Liver (tissue), 3 donors: ENCODE measurements at regions not wholly inside any gene's neighbourhood (a gene's known extent, or its start where the extent isn't known, plus 50 kb on each side); places are given as distances from the start of the nearest gene placed in this dataset.

Experiments
- JUND ChIP-seq, 2 donors: IDR thresholded peaks; 2 replicates each; pipeline ENCODE4 v1.6.1; 2016; ENCODE audit warnings: antibody characterized with exemption in 2 of 2
- TAF1 ChIP-seq: conservative IDR thresholded peaks from 2 replicates; pipeline ENCODE4 v1.6.1; 2016; ENCODE audit warnings: antibody characterized with exemption, mild to moderate bottlenecking
- TF ChIP-seq, protein P1 (sequence below): IDR thresholded peaks from 2 replicates; pipeline ENCODE4 v1.6.1; 2016; ENCODE audit warnings: antibody characterized with exemption, mild to moderate bottlenecking
- TF ChIP-seq, protein P2 (sequence below): fragments of 150-350 bp; IDR thresholded peaks from 2 replicates; pipeline ENCODE4 v1.5.1; 2017; ENCODE audit warnings: improper control_type of control experiment, low read depth, low read length; ENCODE audit not compliant: missing input control
- donor health status: healthy.
- donor health status: healthy.

DNA sequence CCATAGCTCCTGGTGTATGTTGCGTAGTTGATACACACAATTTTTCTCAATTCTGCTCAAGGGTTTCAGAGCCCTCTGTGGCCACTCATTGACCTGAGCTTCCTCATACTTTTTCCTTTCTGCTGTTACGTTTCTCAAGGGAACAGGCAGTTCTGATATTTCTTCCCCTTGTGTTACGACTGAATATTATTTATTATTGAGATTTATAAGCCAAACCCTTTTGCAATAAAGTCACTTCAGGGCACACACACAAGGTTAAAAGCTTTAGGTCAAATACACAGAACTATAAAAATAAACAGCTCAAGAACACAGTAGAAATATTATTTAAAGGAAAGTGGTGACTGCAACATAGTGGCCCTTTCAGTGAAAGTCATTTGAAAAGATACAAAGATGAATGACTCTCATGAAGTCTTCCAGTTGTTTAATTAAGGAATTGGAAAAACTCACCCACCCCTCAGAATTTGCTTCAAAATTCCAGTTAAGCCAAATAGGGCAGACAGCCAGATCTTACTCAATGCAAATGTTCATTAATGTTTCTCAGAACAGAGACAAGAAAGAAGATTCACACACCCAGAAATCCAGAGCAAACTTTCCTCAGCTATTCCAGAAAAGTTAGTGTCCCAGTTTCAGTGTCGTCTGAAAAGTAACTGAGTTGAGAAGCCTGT, 179.7 kb downstream of the TRIB2 start:
- TF ChIP-seq, protein P1, sequence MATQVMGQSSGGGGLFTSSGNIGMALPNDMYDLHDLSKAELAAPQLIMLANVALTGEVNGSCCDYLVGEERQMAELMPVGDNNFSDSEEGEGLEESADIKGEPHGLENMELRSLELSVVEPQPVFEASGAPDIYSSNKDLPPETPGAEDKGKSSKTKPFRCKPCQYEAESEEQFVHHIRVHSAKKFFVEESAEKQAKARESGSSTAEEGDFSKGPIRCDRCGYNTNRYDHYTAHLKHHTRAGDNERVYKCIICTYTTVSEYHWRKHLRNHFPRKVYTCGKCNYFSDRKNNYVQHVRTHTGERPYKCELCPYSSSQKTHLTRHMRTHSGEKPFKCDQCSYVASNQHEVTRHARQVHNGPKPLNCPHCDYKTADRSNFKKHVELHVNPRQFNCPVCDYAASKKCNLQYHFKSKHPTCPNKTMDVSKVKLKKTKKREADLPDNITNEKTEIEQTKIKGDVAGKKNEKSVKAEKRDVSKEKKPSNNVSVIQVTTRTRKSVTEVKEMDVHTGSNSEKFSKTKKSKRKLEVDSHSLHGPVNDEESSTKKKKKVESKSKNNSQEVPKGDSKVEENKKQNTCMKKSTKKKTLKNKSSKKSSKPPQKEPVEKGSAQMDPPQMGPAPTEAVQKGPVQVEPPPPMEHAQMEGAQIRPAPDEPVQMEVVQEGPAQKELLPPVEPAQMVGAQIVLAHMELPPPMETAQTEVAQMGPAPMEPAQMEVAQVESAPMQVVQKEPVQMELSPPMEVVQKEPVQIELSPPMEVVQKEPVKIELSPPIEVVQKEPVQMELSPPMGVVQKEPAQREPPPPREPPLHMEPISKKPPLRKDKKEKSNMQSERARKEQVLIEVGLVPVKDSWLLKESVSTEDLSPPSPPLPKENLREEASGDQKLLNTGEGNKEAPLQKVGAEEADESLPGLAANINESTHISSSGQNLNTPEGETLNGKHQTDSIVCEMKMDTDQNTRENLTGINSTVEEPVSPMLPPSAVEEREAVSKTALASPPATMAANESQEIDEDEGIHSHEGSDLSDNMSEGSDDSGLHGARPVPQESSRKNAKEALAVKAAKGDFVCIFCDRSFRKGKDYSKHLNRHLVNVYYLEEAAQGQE, result no peak
- TF ChIP-seq, protein P2, sequence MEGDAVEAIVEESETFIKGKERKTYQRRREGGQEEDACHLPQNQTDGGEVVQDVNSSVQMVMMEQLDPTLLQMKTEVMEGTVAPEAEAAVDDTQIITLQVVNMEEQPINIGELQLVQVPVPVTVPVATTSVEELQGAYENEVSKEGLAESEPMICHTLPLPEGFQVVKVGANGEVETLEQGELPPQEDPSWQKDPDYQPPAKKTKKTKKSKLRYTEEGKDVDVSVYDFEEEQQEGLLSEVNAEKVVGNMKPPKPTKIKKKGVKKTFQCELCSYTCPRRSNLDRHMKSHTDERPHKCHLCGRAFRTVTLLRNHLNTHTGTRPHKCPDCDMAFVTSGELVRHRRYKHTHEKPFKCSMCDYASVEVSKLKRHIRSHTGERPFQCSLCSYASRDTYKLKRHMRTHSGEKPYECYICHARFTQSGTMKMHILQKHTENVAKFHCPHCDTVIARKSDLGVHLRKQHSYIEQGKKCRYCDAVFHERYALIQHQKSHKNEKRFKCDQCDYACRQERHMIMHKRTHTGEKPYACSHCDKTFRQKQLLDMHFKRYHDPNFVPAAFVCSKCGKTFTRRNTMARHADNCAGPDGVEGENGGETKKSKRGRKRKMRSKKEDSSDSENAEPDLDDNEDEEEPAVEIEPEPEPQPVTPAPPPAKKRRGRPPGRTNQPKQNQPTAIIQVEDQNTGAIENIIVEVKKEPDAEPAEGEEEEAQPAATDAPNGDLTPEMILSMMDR, result no peak
- no peak for TF ChIP-seq JUND (IDR thresholded peaks at IDR 0.05)
- no peak for TF ChIP-seq TAF1
